Smooth muscle cell (in vitro differentiated cells): ENCODE measurements at regions not wholly inside any gene's neighbourhood (a gene's known extent, or its start where the extent isn't known, plus 50 kb on each side); places are given as distances from the start of the nearest gene placed in this dataset.
A peak's percentile ranks its signal among the peaks of the same experiment; 100 is the strongest.

Source experiments
- DNase-seq: peaks from one replicate; lab custom pipeline; 2025; ENCODE audit not compliant: unreplicated experiment; lab: John Stamatoyannopoulos, UW
- H2AFZ ChIP-seq: fragments of 200-600 bp; sonication (generic); 2 replicates; pipeline ENCODE4 v1.6.0; 2016; ENCODE audit warnings: antibody characterized with exemption, low read depth, mild to moderate bottlenecking
- H3F3A ChIP-seq: fragments of 200-600 bp; sonication (generic); 2 replicates; pipeline ENCODE4 v1.6.0; 2017; ENCODE audit warnings: antibody characterized with exemption, low read depth
- H3K27ac ChIP-seq: fragments of 200-600 bp; sonication (generic); 2 replicates; pipeline ENCODE4 v1.5.1; 2016; ENCODE audit warnings: low read depth, mild to moderate bottlenecking
- H3K27me3 ChIP-seq: fragments of 200-600 bp; sonication (generic); 2 replicates; pipeline ENCODE4 v1.6.1; 2016; ENCODE audit warnings: low read depth, mild to moderate bottlenecking
- H3K36me3 ChIP-seq: fragments of 200-600 bp; sonication (generic); 2 replicates; pipeline ENCODE4 v1.5.1; 2016; ENCODE audit warnings: low read depth
- H3K4me1 ChIP-seq: fragments of 200-600 bp; sonication (generic); 2 replicates; pipeline ENCODE4 v1.5.1; 2016; ENCODE audit warnings: low read depth
- H3K4me2 ChIP-seq: fragments of 200-600 bp; sonication (generic); 2 replicates; pipeline ENCODE4 v1.6.0; 2016; ENCODE audit warnings: mild to moderate bottlenecking
- H3K4me3 ChIP-seq: fragments of 200-600 bp; sonication (generic); 2 replicates; pipeline ENCODE4 v1.5.1; 2016; ENCODE audit warnings: mild to moderate bottlenecking
- H3K79me2 ChIP-seq: fragments of 200-600 bp; sonication (generic); 2 replicates; pipeline ENCODE4 v1.6.0; 2016; ENCODE audit warnings: low read depth, mild to moderate bottlenecking
- H3K9ac ChIP-seq: fragments of 200-600 bp; sonication (generic); 2 replicates; pipeline ENCODE4 v1.6.0; 2016; ENCODE audit warnings: low read depth
- H3K9me3 ChIP-seq: fragments of 200-600 bp; sonication (generic); replicated peaks from 2 replicates; pipeline ENCODE4 v1.5.1; 2016; ENCODE audit warnings: low read depth
- H4K20me1 ChIP-seq: fragments of 200-600 bp; sonication (generic); 2 replicates; pipeline ENCODE4 v1.6.0; 2016; ENCODE audit warnings: low read depth
- CTCF ChIP-seq: fragments of 200-600 bp; sonication (generic); IDR thresholded peaks from 2 replicates; pipeline ENCODE4 v1.5.1; 2017; ENCODE audit warnings: borderline replicate concordance, mild to moderate bottlenecking, antibody characterized with exemption; ENCODE audit not compliant: insufficient read depth, poor library complexity, severe bottlenecking
- WGBS: methylation state at CpG from one replicate; pipeline ENCODE4 v1.1.7; 2016; ENCODE audit warnings: low lambda C conversion rate; 5-methylcytosine and 5-hydroxymethylcytosine counted together

- Histone ChIP-seq H2AFZ (peak overlapping the region; percentile 21), H3K36me3 (no peaks in the 10 kb centered on the region), H3K27ac (no peak overlapping the region), H3K4me3 (no peak overlapping the region), H4K20me1 (no peaks in the 10 kb centered on the region), H3K27me3 (no peaks in the 10 kb centered on the region), H3K4me1 (no peaks in the 10 kb centered on the region), H3K9ac (no peak overlapping the region), H3F3A (peaks cover 3% of the 10 kb centered on the region), H3K9me3 (no peaks in the 10 kb centered on the region), H3K79me2 (no peaks in the 10 kb centered on the region), H3K4me2 (peak overlapping the region; percentile 5)
- no peak for DNase-seq
- 44% methylated on average over 2 of the region's 2 CpGs for WGBS
- TF ChIP-seq CTCF = no peak
These were observed 116.2 kb upstream of the FGGY start for GRCh38 chr1:59180735-59181134.

GRCh38 chr1:59183749-59184317 is 113.1 kb upstream of the FGGY start:
- H3K9me3 ChIP-seq = no peaks in the 10 kb centered on the region
- no peaks in the 10 kb centered on the region for H3K36me3 ChIP-seq
- H3K79me2 ChIP-seq = no peaks in the 10 kb centered on the region
- no peaks in the 10 kb centered on the region for H3K4me1 ChIP-seq
- no peak overlapping the region for H3K4me3 ChIP-seq
- no peak overlapping the region for H3K4me2 ChIP-seq
- WGBS = 73% methylated on average over 3 of the region's 3 CpGs
- no peak overlapping the region for H2AFZ ChIP-seq
- no peak for DNase-seq
- H3K27me3 ChIP-seq = no peaks in the 10 kb centered on the region
- H3K9ac ChIP-seq = no peak overlapping the region
- H3F3A ChIP-seq = peaks cover 3% of the 10 kb centered on the region
- no peak for TF ChIP-seq CTCF
- H3K27ac ChIP-seq = no peak overlapping the region
- H4K20me1 ChIP-seq = no peaks in the 10 kb centered on the region

- no peaks in the 10 kb centered on the region for H3K9me3 ChIP-seq
- H3K36me3 ChIP-seq = no peaks in the 10 kb centered on the region
- no peaks in the 10 kb centered on the region for H3K4me1 ChIP-seq
- no peaks in the 10 kb centered on the region for H3K27me3 ChIP-seq
- H4K20me1 ChIP-seq = no peaks in the 10 kb centered on the region
- no peak overlapping the region for H3K9ac ChIP-seq
- 86% methylated on average over 5 of the region's 5 CpGs for WGBS
- no peaks in the 10 kb centered on the region for H3K79me2 ChIP-seq
- H3F3A ChIP-seq = peaks cover 3% of the 10 kb centered on the region
- no peak overlapping the region for H3K27ac ChIP-seq
- TF ChIP-seq CTCF = no peak
- no peak overlapping the region for H2AFZ ChIP-seq
- H3K4me2 ChIP-seq = no peak overlapping the region
- H3K4me3 ChIP-seq = no peak overlapping the region
- no peak for DNase-seq
These were observed 112.5 kb upstream of the FGGY start for GRCh38 chr1:59184365-59184905.
